K562 (cell line): ENCODE measurements at regions not wholly inside any gene's neighbourhood (a gene's known extent, or its start where the extent isn't known, plus 50 kb on each side); places are given as distances from the start of the nearest gene placed in this dataset.
"Not testable (repeated sequence)": the region's sequence is repeated elsewhere in the genome, so short reads cannot be mapped to it uniquely, and the experiment has no call there.

ENCODE experiments used
- ATAC-seq: fragments of 200-7000 bp; cut with Tn5 transposase; 3 replicates; pipeline ENCODE4 v1.9.1; 2020; ENCODE audit warnings: moderate library complexity
- BruUV-seq: library from RNA; stranded (reverse); fragments of 400-500 nt; replicated peaks from 2 replicates; lab custom pipeline; 2021; lab: Mats Ljungman, UMichigan
- CTCF ChIA-PET: fragments of 300-600 bp; formaldehyde crosslinking; extraction: SDS; loops from one replicate; lab custom pipeline; 2021; ENCODE audit warnings: low intra/inter-chr PET ratio; lab: Yijun Ruan, JAX
- POLR2A ChIA-PET: fragments of 300-600, 350-650 bp; sonication (Branson Sonifier 250); formaldehyde crosslinking; extraction: SDS; loops from one replicate; lab custom pipeline; 2021; ENCODE audit warnings: antibody characterized with exemption, inconsistent platforms; lab: Yijun Ruan, JAX
- DNase-seq, 4 experiments: peaks; one replicate each; pipeline versions ENCODE4 v3.0.0 to v3.0.0-alpha.2; 2011 to 2018; ENCODE audit warnings: low spot score in 3 of 4, mixed read lengths in 3 of 4; ENCODE audit errors: extremely low read depth in 1 of 4
- FAIRE-seq: peaks from 2 replicates; lab custom pipeline; 2011; peaks lifted over from hg19 to GRCh38; lab: Jason Lieb, UNC
- H2AFZ ChIP-seq: 2 replicates; pipeline ENCODE4 v1.6.0; 2011; ENCODE audit warnings: low read depth, low read length, control low read depth, inconsistent platforms
- H3K27ac ChIP-seq: fragments of 200-600 bp; 3 replicates; pipeline ENCODE4 v1.8.0; 2011; ENCODE audit warnings: low read depth, mild to moderate bottlenecking, control low read depth, inconsistent platforms, low read length, moderate library complexity, mixed read lengths; ENCODE audit errors: extremely low read depth
- H3K27me3 ChIP-seq, 2 experiments: fragments of 300-600 bp in 1 of 2; 2 replicates in 1 of 2; 3 replicates in 1 of 2; pipeline versions ENCODE4 v1.6.0 to v1.8.0; 2011; ENCODE audit warnings: inconsistent platforms in 2 of 2, low read length in 2 of 2, mild to moderate bottlenecking in 1 of 2, mixed read lengths in 1 of 2, moderate library complexity in 1 of 2; ENCODE audit not compliant: control insufficient read depth in 2 of 2, insufficient read depth in 2 of 2
- H3K36me3 ChIP-seq: fragments of 300-600 bp; 3 replicates; pipeline ENCODE4 v1.8.0; 2011; ENCODE audit warnings: mild to moderate bottlenecking, low read length, inconsistent platforms; ENCODE audit not compliant: control insufficient read depth, insufficient read depth
- H3K4me1 ChIP-seq, 2 experiments: fragments of 200-600 bp in 1 of 2; replicated peaks in 1 of 2; 2 replicates in 1 of 2; 3 replicates in 1 of 2; pipeline versions ENCODE4 v1.5.1 to v1.8.0; 2011; ENCODE audit warnings: inconsistent platforms in 2 of 2, low read length in 2 of 2, mild to moderate bottlenecking in 1 of 2, mixed read lengths in 1 of 2, moderate library complexity in 1 of 2; ENCODE audit not compliant: control insufficient read depth in 2 of 2, insufficient read depth in 2 of 2
- H3K4me2 ChIP-seq: 2 replicates; pipeline ENCODE4 v1.6.1; 2011; ENCODE audit warnings: low read length, control low read depth, inconsistent platforms, mixed read lengths; ENCODE audit not compliant: insufficient read depth
- H3K4me3 ChIP-seq: fragments of 200-600 bp; sonication (generic), shearing (Covaris generic); 2 replicates; pipeline ENCODE4 v1.5.1; 2016; ENCODE audit warnings: control low read depth, inconsistent platforms
- H3K79me2 ChIP-seq: fragments of 200-600 bp; 3 replicates; pipeline ENCODE4 v1.8.0; 2011; ENCODE audit warnings: low read length, inconsistent platforms; ENCODE audit not compliant: control insufficient read depth, insufficient read depth
- H3K9ac ChIP-seq, 2 experiments: 2 replicates each; pipeline versions ENCODE4 v1.6.0 to v1.6.1; 2011; ENCODE audit warnings: low read depth in 2 of 2, low read length in 2 of 2, control low read depth in 1 of 2, inconsistent platforms in 1 of 2, mild to moderate bottlenecking in 1 of 2, mixed read lengths in 1 of 2; ENCODE audit not compliant: insufficient read depth in 1 of 2
- H3K9me1 ChIP-seq: one replicate; pipeline ENCODE4 v1.6.0; 2011; ENCODE audit warnings: inconsistent platforms, mild to moderate bottlenecking, low read length, moderate library complexity; ENCODE audit not compliant: control insufficient read depth, insufficient read depth
- H3K9me3 ChIP-seq: replicated peaks from 2 replicates; pipeline ENCODE4 v1.5.1; 2011; ENCODE audit warnings: low read depth, low read length, inconsistent platforms; ENCODE audit not compliant: control insufficient read depth, insufficient read depth
- H4K20me1 ChIP-seq: replicated peaks from 2 replicates; pipeline ENCODE4 v1.6.1; 2011; ENCODE audit warnings: low read length, inconsistent platforms, mixed read lengths; ENCODE audit not compliant: control insufficient read depth, insufficient read depth
- ATF7 ChIP-seq: fragments of 450-650 bp; IDR thresholded peaks from 2 replicates; pipeline ENCODE4 v1.7.1; 2014; ENCODE audit warnings: mild to moderate bottlenecking, moderate library complexity
- CEBPB ChIP-seq: fragments of 450-650 bp; IDR thresholded peaks from 2 replicates; pipeline ENCODE4 v1.6.1; 2016; ENCODE audit warnings: missing genetic modification characterization, missing compliant biosample characterization
- GTF2E2 ChIP-seq: fragments of 200-800 bp; sonication (Bioruptor generic); IDR thresholded peaks from 2 replicates; pipeline ENCODE4 v1.6.1; 2016; ENCODE audit warnings: missing genetic modification characterization, missing compliant biosample characterization
- KAT7 ChIP-seq: sonication (generic); formaldehyde crosslinking; IDR thresholded peaks from 2 replicates; pipeline ENCODE4 v1.8.0; 2022; ENCODE audit warnings: missing genetic modification reagents, mild to moderate bottlenecking, borderline replicate concordance
- RNF2 ChIP-seq: sonication (generic); IDR thresholded peaks from 2 replicates; pipeline ENCODE4 v1.6.1; 2016
- ZKSCAN8 ChIP-seq: fragments of 200-800 bp; sonication (Bioruptor generic); IDR thresholded peaks from 2 replicates; pipeline ENCODE4 v1.6.1; 2016; ENCODE audit warnings: missing genetic modification characterization, missing compliant biosample characterization
- ZNF586 ChIP-seq: fragments of 450-650 bp; formaldehyde crosslinking; conservative IDR thresholded peaks from 2 replicates; pipeline ENCODE4 v1.4.0; 2020; ENCODE audit warnings: mild to moderate bottlenecking, moderate library complexity
- ZNF766 ChIP-seq: fragments of 200-800 bp; sonication (Bioruptor generic); conservative IDR thresholded peaks from 2 replicates; pipeline ENCODE4 v1.6.1; 2016; ENCODE audit warnings: missing genetic modification characterization, missing compliant biosample characterization
- WGBS: fragments of 100-300 bp; shearing (Covaris generic); methylation state at CpG from one replicate; pipeline ENCODE4 v1.1.6; 2016; ENCODE audit warnings: low coverage, mixed read lengths; ENCODE audit not compliant: insufficient coverage; ENCODE audit errors: missing lambda C conversion rate; 5-methylcytosine and 5-hydroxymethylcytosine counted together
- in situ Hi-C: fragments of 300-500 bp; cut with MboI; formaldehyde crosslinking; loops from 4 replicates; pipeline ENCODE4 v1.15.0; 2018; ENCODE audit warnings: inconsistent platforms, mixed read lengths
- intact Hi-C: fragments of 100-400 bp; cut with micrococcal nuclease; formaldehyde crosslinking; loops from 2 replicates; pipeline ENCODE4 v1.14.2; 2022

DNA sequence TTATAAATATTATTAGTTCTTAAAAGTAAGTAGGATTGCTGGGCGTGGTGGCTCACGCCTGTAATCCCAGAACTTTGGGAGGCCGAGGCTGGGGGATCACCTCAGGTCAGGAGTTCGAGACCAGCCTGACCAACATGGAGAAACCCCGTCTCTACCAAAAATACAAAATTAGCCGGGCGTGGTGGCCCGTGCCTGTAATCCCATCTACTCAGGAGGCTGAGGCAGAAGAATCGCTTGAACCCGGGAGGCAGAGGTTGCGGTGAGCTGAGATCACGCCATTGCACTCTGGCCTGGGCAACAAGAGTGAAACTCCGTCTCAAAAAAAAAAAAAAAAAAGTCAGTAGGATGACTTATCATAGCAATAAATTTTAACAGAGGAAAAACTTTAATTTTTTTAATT, 232.5 kb downstream of the TUSC1 start:
- H3K4me3 ChIP-seq, H3K36me3 ChIP-seq, BruUV-seq, POLR2A ChIA-PET, H3K9me1 ChIP-seq, in situ Hi-C loops, H3K4me1 ChIP-seq, H3K27ac ChIP-seq, DNase-seq, H3K27me3 ChIP-seq, H3K9me3 ChIP-seq, H2AFZ ChIP-seq, H3K9ac ChIP-seq, H3K79me2 ChIP-seq, CTCF ChIA-PET, H3K4me2 ChIP-seq, ATAC-seq, FAIRE-seq, H4K20me1 ChIP-seq, intact Hi-C loops: not testable (repeated sequence)
- no CpG with 5 or more reads among the region's 13 CpGs for WGBS

DNA sequence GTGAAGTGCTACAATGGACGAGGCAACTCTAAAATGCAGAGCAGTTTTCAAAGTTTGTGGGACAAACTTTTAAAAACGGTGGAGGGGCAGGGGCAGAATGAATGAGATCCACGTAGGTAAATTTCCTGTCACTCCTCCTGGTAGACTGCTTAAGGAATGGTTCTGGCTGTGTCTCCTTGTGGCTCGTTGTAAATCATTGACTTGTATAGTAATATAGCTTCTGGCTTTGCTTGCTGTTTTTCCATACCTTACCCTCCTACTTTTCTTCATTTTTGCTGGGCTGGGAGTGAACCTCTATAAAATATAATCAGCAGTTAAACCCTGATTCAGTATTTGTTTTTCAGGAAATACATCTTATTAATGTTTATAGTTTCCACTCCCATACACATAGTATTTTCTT, 235.7 kb downstream of the TUSC1 start:
- Histone ChIP-seq H3K9ac (no peak overlapping the region), H3K4me2 (no peak overlapping the region), H3K79me2 (no peaks in the 10 kb centered on the region), H3K27ac (no peak overlapping the region)
- intact Hi-C loops = no loop called here
- no peak for ATAC-seq
- no peak for TF ChIP-seq RNF2
- no peak for TF ChIP-seq CEBPB
- no peak for TF ChIP-seq GTF2E2 (tag)
- no peak for TF ChIP-seq ZNF586
- TF ChIP-seq ZKSCAN8 (CRISPR knock-in tag) = no peak
- no peak for TF ChIP-seq KAT7 (CRISPR knock-in tag)
- TF ChIP-seq ATF7 = no peak
- TF ChIP-seq ZNF766 = no peak
- TF ChIP-seq, all 486 proteins: peak for 0
- Histone ChIP-seq H3K9me3 (no peaks in the 10 kb centered on the region), H2AFZ (no peak overlapping the region), H3K36me3 (no peaks in the 10 kb centered on the region), H3K4me1 (no peaks in the 10 kb centered on the region), H3K27me3 (no peaks in the 10 kb centered on the region), H4K20me1 (no peaks in the 10 kb centered on the region), H3K4me3 (no peak overlapping the region), H3K9me1 (no peaks in the 10 kb centered on the region)
- WGBS = no CpG with 5 or more reads among the region's 4 CpGs
- BruUV-seq = no TSS peak
- no peak for DNase-seq
- POLR2A ChIA-PET = no interaction called here
- in situ Hi-C loops = no loop called here
- FAIRE-seq = no peak
- CTCF ChIA-PET = no interaction called here
